ENCODE measurements at regions not wholly inside any gene's neighbourhood (a gene's known extent, or its start where the extent isn't known, plus 50 kb on each side); places are given as distances from the start of the nearest gene placed in this dataset.

GRCh38 chr10:120069700-120070099 lies 177.2 kb downstream of the SEC23IP start:
- CTCF ChIA-PET: no interaction called here

DNA sequence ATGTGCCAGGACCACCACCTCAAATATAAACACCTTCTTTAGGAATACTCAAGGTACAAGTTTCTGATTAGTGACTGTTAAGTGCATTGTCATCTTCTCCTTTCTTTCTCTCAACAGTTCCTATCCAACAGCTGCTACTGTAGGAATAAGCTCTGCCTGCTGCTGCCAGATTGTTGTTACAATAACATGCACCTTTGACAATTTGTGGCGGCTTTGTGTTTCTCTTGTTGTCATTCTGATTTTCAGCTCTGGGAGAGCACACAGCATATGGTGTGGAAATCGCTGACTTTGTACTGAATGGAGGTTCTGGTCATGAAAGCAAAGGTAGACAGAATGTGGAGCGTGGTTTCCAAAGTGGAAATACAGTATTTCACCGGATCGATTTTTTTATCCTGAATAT lies 182.8 kb downstream of the SEC23IP start:
- Mint-ChIP-seq H3K9me3 (peaks cover 37% of the 10 kb centered on the region), H3K27ac (no peak overlapping the region), H3K4me3 (no peak overlapping the region), H3K27me3 (ENCODE audit: low read depth) (no peaks in the 10 kb centered on the region), H3K4me1 (peaks cover 18% of the 10 kb centered on the region), H3K36me3 (peaks cover 23% of the 10 kb centered on the region)
- ChIA-PET CTCF (no interaction called here), POLR2A (no interaction called here)
- TF ChIP-seq MAX (CRISPR knock-in tag; IDR thresholded peaks at IDR 0.05): no peak
- TF ChIP-seq GABPB1 (CRISPR knock-in tag; IDR thresholded peaks at IDR 0.05): no peak
- TF ChIP-seq, protein P1, sequence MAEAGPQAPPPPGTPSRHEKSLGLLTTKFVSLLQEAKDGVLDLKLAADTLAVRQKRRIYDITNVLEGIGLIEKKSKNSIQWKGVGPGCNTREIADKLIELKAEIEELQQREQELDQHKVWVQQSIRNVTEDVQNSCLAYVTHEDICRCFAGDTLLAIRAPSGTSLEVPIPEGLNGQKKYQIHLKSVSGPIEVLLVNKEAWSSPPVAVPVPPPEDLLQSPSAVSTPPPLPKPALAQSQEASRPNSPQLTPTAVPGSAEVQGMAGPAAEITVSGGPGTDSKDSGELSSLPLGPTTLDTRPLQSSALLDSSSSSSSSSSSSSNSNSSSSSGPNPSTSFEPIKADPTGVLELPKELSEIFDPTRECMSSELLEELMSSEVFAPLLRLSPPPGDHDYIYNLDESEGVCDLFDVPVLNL (CRISPR knock-in tag; IDR thresholded peaks at IDR 0.05; ENCODE audit: borderline replicate concordance, low read depth): no peak
- no peak for TF ChIP-seq MXD4 (CRISPR knock-in tag; IDR thresholded peaks at IDR 0.05; ENCODE audit: borderline replicate concordance)
- no peak for TF ChIP-seq AFF4 (CRISPR knock-in tag; IDR thresholded peaks at IDR 0.05; ENCODE audit: borderline replicate concordance)
- no peak for TF ChIP-seq FOXJ3 (CRISPR knock-in tag; IDR thresholded peaks at IDR 0.05; ENCODE audit: borderline replicate concordance)
- no peak for ATAC-seq
- no peak for DNase-seq (ENCODE audit: low spot score)

More at GRCh38 chr10:120069700-120070099, 177.2 kb downstream of the SEC23IP start:
- Mint-ChIP-seq H3K4me3 (no peak overlapping the region), H3K27ac (no peak overlapping the region), H3K4me1 (no peaks in the 10 kb centered on the region), H3K36me3 (peaks cover 29% of the 10 kb centered on the region), H3K27me3 (ENCODE audit: low read depth) (peaks cover 5% of the 10 kb centered on the region; the same call in 1 of the 2 replicates), H3K9me3 (peaks cover 58% of the 10 kb centered on the region)
- TF ChIP-seq ZMAT4 (CRISPR knock-in tag; IDR thresholded peaks at IDR 0.05): no peak
- DNase-seq (ENCODE audit: low spot score) (no peak), ATAC-seq (no peak)
- POLR2A ChIA-PET: interaction anchor here (0.7 kb wide), 1 partner anchor 9 kb away, joined by 4 read pairs; no protein-coding TSS in a partner anchor

DNA sequence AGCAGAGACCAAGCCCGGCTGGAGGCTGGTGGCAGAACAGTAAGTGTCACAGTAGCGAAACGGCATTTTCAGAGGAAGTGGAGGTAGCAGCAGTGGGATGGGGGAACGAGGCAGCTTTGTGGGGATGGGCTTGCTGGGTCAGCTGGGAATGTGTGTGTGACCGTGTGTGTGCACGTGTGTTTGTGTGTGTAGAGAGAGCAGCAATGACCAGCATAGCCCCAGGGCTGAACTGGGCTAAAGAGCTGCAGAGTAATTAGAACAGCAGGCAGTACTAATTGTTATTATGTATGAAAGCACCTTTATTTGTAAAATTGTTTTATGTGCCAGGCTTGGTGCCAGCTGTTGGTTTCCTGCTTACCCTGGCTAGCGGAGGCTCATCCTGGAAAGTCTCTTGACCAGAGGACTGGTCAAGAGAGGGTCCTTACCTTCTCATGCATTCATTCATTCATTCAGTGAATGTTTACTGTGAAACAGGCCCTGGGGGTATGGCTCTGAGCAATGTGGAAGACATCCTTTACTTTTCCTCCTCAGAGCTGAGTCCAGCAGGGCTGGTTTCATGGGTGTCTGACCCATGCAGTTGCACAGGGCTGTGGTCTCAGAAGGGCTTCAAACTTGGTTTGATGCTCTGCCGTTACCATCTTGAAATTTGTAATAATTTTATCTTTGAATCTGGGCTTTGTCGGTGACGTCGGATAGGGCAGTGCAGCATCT lies 184.6 kb downstream of the SEC23IP start:
- H3K27ac Mint-ChIP-seq: no peak overlapping the region
- ATAC-seq (peak; percentile 54), DNase-seq (ENCODE audit: low spot score) (no peak)
- ChIA-PET POLR2A (no interaction called here), CTCF (interaction anchor here (1.2 kb wide), 1 partner anchor 44 kb away, joined by 3 read pairs; no protein-coding TSS in a partner anchor)
- peak overlapping the region; percentile 35; the same call in 1 of the 2 replicates for H3K4me3 Mint-ChIP-seq
- peaks cover 18% of the 10 kb centered on the region for H3K4me1 Mint-ChIP-seq
- H3K9me3 Mint-ChIP-seq: peaks cover 20% of the 10 kb centered on the region
- H3K36me3 Mint-ChIP-seq: peaks cover 16% of the 10 kb centered on the region
- H3K27me3 Mint-ChIP-seq (ENCODE audit: low read depth): no peaks in the 10 kb centered on the region
- no peak for TF ChIP-seq MYBL2 (CRISPR knock-in tag; IDR thresholded peaks at IDR 0.05)
- TF ChIP-seq JUN (CRISPR knock-in tag; IDR thresholded peaks at IDR 0.05): no peak
- no peak for TF ChIP-seq ZNF232 (CRISPR knock-in tag; IDR thresholded peaks at IDR 0.05)
- TF ChIP-seq, protein P2, sequence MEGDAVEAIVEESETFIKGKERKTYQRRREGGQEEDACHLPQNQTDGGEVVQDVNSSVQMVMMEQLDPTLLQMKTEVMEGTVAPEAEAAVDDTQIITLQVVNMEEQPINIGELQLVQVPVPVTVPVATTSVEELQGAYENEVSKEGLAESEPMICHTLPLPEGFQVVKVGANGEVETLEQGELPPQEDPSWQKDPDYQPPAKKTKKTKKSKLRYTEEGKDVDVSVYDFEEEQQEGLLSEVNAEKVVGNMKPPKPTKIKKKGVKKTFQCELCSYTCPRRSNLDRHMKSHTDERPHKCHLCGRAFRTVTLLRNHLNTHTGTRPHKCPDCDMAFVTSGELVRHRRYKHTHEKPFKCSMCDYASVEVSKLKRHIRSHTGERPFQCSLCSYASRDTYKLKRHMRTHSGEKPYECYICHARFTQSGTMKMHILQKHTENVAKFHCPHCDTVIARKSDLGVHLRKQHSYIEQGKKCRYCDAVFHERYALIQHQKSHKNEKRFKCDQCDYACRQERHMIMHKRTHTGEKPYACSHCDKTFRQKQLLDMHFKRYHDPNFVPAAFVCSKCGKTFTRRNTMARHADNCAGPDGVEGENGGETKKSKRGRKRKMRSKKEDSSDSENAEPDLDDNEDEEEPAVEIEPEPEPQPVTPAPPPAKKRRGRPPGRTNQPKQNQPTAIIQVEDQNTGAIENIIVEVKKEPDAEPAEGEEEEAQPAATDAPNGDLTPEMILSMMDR (IDR thresholded peaks at IDR 0.05): no peak
- no peak for TF ChIP-seq SMAD3 (CRISPR knock-in tag; IDR thresholded peaks at IDR 0.05; ENCODE audit: borderline replicate concordance)
- TF ChIP-seq, protein P3, sequence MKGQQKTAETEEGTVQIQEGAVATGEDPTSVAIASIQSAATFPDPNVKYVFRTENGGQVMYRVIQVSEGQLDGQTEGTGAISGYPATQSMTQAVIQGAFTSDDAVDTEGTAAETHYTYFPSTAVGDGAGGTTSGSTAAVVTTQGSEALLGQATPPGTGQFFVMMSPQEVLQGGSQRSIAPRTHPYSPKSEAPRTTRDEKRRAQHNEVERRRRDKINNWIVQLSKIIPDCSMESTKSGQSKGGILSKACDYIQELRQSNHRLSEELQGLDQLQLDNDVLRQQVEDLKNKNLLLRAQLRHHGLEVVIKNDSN (CRISPR knock-in tag; IDR thresholded peaks at IDR 0.05): no peak
- no peak for TF ChIP-seq ZNF219 (CRISPR knock-in tag; IDR thresholded peaks at IDR 0.05; ENCODE audit: borderline replicate concordance)
- no peak for TF ChIP-seq GABPB1 (CRISPR knock-in tag; IDR thresholded peaks at IDR 0.05)
- no peak for TF ChIP-seq FOXP1 (CRISPR knock-in tag; IDR thresholded peaks at IDR 0.05; ENCODE audit: borderline replicate concordance)
- TF ChIP-seq PRDM15 (CRISPR knock-in tag; IDR thresholded peaks at IDR 0.05): no peak
